ENCODE measurements at regions not wholly inside any gene's neighbourhood (a gene's known extent, or its start where the extent isn't known, plus 50 kb on each side); places are given as distances from the start of the nearest gene placed in this dataset.

- H3K4me3 ChIP-seq (ENCODE audit: low read depth, low read length): no peak overlapping the region
- TF ChIP-seq, protein P1, sequence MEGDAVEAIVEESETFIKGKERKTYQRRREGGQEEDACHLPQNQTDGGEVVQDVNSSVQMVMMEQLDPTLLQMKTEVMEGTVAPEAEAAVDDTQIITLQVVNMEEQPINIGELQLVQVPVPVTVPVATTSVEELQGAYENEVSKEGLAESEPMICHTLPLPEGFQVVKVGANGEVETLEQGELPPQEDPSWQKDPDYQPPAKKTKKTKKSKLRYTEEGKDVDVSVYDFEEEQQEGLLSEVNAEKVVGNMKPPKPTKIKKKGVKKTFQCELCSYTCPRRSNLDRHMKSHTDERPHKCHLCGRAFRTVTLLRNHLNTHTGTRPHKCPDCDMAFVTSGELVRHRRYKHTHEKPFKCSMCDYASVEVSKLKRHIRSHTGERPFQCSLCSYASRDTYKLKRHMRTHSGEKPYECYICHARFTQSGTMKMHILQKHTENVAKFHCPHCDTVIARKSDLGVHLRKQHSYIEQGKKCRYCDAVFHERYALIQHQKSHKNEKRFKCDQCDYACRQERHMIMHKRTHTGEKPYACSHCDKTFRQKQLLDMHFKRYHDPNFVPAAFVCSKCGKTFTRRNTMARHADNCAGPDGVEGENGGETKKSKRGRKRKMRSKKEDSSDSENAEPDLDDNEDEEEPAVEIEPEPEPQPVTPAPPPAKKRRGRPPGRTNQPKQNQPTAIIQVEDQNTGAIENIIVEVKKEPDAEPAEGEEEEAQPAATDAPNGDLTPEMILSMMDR (IDR thresholded peaks at IDR 0.05; ENCODE audit: borderline replicate concordance, insufficient read depth, low read depth, low read length): no peak
Measured at GRCh38 chr3:87798567-87798947, 260.2 kb downstream of the CGGBP1 start.

- H3K4me3 ChIP-seq (ENCODE audit: low read depth, low read length): no peak overlapping the region
- TF ChIP-seq, protein P1 (IDR thresholded peaks at IDR 0.05; ENCODE audit: borderline replicate concordance, insufficient read depth, low read depth, low read length): no peak
Measured at GRCh38 chr3:87797872-87798566, 260.8 kb downstream of the CGGBP1 start.

DNA sequence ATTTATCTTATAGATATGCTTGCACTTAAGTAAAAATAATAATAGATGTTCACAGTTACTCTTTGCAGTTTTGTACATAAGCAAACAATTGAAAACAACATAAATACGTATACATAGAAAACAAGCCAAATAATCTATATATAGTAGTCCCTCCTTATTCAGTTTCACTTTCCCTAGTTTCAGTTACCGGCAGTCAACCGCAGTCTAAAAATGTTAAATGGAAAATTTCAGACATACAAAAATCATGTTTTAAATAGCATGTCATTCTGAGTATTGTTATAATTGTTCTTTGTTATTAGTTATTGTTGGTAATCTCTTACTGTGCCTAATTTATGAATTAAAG lies 262.0 kb downstream of the CGGBP1 start:
- no peak overlapping the region for H3K4me3 ChIP-seq (ENCODE audit: low read depth, low read length)
- TF ChIP-seq, protein P1 (IDR thresholded peaks at IDR 0.05; ENCODE audit: borderline replicate concordance, insufficient read depth, low read depth, low read length): no peak

DNA sequence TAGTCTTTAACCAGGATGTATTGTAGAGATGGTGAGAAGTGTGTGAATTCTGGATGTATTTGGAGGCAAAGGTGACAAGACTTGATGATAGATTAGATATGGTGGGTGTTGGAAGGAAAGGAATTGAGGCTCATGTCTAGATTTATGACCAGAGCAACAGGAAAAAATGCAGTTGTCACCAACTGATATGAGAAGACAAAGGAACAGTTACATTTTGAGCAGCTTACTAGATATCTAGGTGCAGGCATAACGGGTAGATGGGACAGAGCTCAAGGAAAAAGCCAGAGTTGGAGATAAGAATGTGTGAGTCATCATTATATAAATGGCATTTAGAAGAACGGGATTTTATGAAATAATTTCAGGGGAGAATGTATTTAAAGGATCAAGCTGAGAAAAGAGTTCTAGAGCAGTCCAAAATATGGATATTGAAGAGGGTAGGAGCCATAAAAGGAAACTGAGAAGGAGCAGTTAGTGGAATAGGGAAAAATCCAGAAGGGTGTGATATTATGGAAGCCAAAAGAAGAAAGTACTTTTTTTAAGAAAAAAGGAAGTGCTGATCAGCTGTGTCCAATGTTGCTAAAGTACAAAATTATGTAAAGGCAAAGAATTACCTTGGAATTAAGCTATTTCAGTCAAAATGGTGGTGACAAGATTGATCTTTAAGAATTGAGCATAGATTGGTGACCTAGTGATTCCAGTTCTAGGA lies 262.5 kb downstream of the CGGBP1 start:
- H3K4me3 ChIP-seq (ENCODE audit: low read depth, low read length): no peak overlapping the region
- TF ChIP-seq, protein P1 (IDR thresholded peaks at IDR 0.05; ENCODE audit: borderline replicate concordance, insufficient read depth, low read depth, low read length): no peak

GRCh38 chr3:87795701-87796100 lies 263.1 kb downstream of the CGGBP1 start:
- TF ChIP-seq, protein P1 (IDR thresholded peaks at IDR 0.05; ENCODE audit: borderline replicate concordance, insufficient read depth, low read depth, low read length): no peak
- no peak overlapping the region for H3K4me3 ChIP-seq (ENCODE audit: low read depth, low read length)

GRCh38 chr3:87793337-87793877 lies 265.4 kb downstream of the CGGBP1 start:
- TF ChIP-seq, protein P1 (IDR thresholded peaks at IDR 0.05; ENCODE audit: borderline replicate concordance, insufficient read depth, low read depth, low read length): no peak
- H3K4me3 ChIP-seq (ENCODE audit: low read depth, low read length): no peak overlapping the region

All from GM12875 (cell line).